Myocyte (in vitro differentiated cells): ENCODE measurements at regions not wholly inside any gene's neighbourhood (a gene's known extent, or its start where the extent isn't known, plus 50 kb on each side); places are given as distances from the start of the nearest gene placed in this dataset.
"Not testable (repeated sequence)": the region's sequence is repeated elsewhere in the genome, so short reads cannot be mapped to it uniquely, and the experiment has no call there.

Experiments used
- DNase-seq: peaks from one replicate; pipeline ENCODE4 v3.0.0-alpha.2; 2012; ENCODE audit warnings: low read depth

DNA sequence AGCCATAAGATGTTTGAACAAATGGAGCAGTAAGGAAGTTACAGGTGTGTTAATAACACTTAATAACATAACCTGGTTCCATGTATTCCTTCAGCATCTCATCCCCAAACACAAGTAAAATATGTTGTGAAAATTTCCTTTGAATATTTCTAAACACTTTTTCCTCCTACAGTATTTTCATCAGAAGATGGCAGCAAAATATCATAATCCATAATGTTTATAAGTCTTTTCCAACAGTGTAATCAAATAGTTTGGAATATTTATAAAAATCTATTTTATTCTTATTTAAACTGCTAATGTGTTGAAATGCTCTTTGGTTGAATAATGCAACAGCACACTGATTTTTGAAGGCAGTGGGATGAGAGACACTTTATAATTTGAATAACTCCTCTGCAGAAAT lies 1020.5 kb downstream of the OTOL1 start:
- DNase-seq, result peak; percentile 24

GRCh38 chr3:162521669-162522068 lies 1025.1 kb downstream of the OTOL1 start:
- DNase-seq, result no peak

GRCh38 chr3:162525066-162525742 lies 1028.6 kb downstream of the OTOL1 start:
- peak; percentile 95 for DNase-seq

DNA sequence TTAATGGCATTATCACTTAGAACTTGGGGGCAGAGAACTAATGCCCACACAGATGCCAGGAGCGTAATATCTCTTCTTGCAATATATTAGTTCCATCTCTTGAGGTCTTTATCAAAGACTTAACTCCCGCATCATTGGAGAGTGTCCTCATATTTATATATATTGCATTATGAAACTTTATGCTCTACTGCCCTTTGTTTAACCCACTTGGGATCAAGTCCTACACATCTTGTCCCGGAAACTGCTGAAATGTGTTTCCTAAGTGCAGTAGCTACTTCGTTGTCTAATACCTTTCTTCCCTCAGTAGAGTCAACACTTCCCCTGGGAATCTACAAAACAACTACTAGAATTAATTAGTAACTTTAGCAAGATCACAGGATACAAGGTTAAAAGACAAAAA lies 1029.2 kb downstream of the OTOL1 start:
- DNase-seq, result peak; percentile 9

- DNase-seq, result no peak
These were observed 1037.8 kb downstream of the OTOL1 start for GRCh38 chr3:162534431-162534830.

DNA sequence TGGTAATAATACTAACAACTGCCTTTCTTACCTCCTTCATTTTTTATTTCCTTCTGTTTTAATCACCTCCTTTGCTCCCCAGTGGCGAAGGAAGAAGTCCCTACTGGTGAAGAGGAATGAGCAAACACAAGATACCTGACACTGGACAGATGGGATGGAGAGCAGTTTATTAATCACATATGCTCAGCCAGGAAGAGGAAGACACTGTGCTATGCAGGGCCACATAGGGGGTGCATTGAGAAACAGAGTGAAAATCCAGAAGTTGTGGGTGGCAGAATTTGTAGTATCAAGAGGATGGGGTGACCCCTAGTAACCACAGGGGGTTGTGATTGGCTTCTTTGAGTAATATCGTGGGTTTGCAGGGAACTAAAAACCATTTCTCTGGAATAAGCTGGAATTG lies 1041.9 kb downstream of the OTOL1 start:
- DNase-seq, result no peak

GRCh38 chr3:162538906-162539305 lies 1042.3 kb downstream of the OTOL1 start:
- DNase-seq, result no peak

DNA sequence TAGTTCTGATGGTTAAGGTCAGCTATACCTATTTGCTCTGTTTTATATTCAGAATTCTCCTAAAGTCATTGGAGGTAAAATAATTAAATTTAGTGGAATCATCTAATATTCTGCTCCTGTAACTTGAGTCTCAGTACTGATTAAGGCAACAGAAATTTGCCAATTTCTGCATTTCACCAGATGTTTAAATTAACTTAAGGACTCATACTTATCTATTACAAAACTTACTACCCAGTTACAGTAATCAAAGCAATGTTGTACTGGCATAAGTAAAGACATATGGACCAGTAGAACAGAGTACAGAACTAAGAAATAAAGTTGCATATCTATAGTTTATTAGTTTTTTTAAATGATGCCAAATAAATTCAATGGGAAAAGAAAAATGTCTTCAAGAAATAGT lies 1043.8 kb downstream of the OTOL1 start:
- DNase-seq, result no peak

- DNase-seq, result no peak
These were observed 1045.3 kb downstream of the OTOL1 start for GRCh38 chr3:162541923-162542322.

- no peak for DNase-seq
These were observed 1047.6 kb downstream of the OTOL1 start for GRCh38 chr3:162544246-162544645.

GRCh38 chr3:162546910-162547309 lies 1050.3 kb downstream of the OTOL1 start:
- no peak for DNase-seq

DNA sequence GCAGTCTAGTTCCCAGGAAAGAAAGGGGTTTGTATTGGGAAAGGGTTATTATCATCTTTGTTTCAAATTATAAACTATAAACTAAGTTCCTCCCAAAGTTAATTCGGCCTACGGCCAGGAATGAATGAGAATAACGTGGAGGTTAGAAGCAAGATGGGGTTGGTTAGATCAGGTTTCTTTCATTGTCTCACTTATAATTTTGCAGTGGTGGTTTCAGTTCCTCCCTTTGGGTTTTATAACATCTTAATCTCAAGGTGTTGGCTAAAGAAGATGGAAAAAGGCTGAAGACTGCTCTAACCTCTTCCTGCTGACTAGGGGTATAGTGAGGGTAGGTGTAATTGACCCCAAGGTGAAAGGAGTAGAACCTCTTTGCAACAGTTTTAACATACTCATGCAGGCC lies 1050.7 kb downstream of the OTOL1 start:
- DNase-seq, result no peak

DNA sequence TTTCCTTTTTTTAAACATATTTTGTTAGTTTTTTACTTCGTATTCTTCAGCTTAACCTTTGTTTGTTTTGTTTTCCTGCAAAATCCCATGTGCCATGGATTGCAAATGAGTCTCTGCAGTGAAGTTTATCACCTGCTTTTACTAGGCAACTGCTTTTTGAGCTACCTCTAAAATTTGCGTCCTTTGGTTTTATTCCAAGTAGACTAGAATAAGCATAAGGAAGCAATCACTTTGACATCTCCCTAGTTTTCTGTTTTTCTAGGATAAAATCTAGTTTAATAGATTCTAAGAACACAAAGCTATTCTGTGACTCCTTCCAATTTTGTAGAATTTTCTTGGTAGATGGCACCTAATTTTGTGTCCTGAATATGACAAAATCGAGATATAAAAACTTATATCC lies 1059.2 kb downstream of the OTOL1 start:
- no peak for DNase-seq

DNA sequence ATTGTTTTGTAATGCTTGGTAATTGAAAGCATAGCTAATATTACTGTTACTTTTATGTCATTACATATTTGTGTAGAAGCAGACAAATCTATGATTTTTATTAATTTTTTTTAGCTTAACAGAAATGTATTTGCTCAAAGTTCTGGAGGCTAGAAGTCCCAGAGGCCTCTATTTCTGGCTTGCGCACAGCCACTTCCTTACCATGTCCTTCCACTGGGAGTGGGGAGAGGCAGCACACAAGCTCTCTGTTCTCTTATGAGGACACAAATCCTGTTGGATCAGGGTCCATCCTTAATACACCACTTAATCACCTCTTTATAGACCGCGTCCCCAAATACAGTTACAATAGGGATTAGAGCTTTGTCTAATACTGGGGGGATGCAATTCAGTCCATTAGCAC lies 1061.4 kb downstream of the OTOL1 start:
- no peak for DNase-seq

DNA sequence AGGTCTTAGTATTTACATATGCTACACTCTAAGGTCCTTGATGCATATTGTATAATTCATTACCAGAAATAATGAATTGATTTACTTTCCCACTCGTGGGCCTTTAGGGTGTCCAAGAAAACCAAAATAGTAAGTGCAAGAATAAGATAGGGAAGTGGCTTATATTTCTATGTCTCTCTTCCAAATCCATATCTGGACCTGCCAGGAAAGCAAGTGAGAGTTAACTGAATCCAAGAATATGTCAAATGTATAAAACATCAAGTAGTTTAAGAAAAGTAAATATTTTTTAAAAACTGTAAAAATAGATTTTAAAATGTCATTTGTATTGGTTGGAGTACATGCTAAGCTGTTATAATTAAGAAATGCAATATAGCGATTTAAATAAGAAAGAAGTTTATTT lies 1072.1 kb downstream of the OTOL1 start:
- DNase-seq, result no peak

DNA sequence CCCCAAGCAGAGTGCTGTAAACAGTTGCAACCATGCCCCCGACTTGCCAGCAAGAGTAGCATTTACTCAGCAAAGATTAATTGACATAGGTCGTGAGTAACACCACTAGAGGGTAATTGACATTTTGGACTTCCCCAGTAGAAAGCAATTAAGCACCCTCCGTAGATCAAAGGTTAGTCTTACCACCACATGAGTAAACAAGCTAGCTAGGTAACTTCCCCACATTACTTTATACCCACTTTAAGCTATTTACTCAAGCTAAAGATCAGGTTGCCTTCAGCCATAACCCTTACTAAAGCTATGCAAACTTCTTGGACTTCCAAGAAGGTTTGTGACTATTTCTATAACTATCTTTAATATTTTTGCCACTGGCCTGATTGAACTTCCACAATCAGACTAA lies 1072.7 kb downstream of the OTOL1 start:
- DNase-seq, result no peak

DNA sequence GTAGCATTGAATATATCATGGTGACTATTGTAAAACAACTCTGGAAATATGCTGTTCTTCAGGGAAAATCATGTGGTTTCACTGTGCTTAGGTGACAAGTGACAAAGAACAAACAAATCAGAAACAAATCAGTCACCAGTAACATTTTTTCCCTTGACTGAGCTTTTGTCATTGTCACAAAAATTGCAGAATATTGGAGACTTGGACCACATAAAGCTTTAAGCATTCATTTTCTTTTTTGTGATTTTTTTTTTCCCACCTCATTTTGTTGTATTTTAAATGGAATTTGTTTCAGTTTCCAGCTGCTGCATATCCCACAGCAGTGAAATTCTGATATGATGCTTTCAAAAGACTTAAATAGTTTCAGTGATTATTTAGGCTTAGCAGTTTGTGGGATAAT lies 1088.4 kb downstream of the OTOL1 start:
- no peak for DNase-seq

DNA sequence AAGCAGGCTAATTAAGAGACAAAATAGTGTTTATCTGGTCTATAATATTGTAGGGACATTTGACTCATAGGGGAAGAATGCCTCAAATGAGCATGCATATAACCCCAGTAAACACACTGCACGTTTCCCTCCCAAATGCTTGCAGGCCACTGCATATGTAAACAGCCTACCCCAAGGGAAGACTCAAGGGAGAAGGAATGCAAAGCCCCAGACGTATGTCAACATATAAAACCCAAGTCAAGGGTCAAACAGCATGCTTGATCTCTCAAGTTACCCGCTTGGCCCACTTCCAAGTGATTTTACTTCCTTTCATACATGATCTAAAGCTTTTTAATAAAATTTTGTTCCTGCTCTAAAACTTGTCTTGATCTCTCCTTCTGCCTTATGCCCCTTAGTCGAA lies 1090.0 kb downstream of the OTOL1 start:
- no peak for DNase-seq

GRCh38 chr3:162597226-162597625 lies 1100.6 kb downstream of the OTOL1 start:
- no peak for DNase-seq

DNA sequence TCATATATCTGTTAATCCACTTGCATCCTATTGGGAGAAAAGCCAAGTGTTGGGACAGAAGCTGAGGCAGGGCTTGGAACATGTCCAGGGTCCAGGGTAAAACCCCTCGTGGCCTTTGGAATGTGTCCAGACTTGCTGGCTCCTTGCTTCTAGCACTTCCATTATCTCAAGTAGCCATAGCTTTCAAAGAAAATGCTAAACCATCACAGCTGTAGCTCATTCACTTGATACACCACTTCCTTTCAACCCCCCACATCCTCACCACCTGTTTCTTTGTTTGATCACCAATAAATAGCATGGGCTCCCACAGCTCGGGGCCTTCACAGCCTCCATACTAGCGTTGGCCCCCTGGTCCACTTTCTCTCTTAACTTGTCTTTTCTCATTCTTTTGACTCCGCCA lies 1101.9 kb downstream of the OTOL1 start:
- peak; percentile 34 for DNase-seq

- not testable (repeated sequence) for DNase-seq
These were observed 1103.1 kb downstream of the OTOL1 start for GRCh38 chr3:162599742-162600141.

- DNase-seq, result no peak
These were observed 1104.6 kb downstream of the OTOL1 start for GRCh38 chr3:162601101-162601670.

DNA sequence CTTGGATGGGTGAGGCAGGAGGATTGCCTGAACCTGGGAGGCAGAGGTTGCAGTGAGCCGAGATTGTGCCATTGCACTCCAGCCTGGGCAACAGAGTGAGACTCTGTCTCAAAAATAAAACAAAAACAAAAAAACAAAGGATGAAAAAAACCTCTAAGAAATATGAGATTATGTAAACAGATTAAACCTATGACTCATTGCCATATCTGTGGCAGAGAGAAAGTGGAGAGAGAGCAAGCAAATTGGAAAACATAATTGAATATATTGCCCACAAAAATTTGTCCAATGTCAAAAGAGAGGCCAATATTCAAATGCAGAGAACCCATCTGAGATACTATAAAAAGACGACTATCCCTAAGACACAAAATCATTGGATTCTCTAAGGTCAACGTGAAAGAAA lies 1106.0 kb downstream of the OTOL1 start:
- DNase-seq, result no peak
